Gastrocnemius medialis (tissue), 4 donors: ENCODE measurements at regions not wholly inside any gene's neighbourhood (a gene's known extent, or its start where the extent isn't known, plus 50 kb on each side); places are given as distances from the start of the nearest gene placed in this dataset.

ENCODE experiments used
- CTCF ChIP-seq, 5 experiments: fragments of 450-650 bp in 3 of 5; fragments of 200-600 bp in 2 of 5; sonication (generic) in 2 of 5; IDR thresholded peaks in 4 of 5; conservative IDR thresholded peaks in 1 of 5; 1 replicate in 4 of 5; 2 replicates in 1 of 5; pipeline ENCODE4 v1.5.1; 2016 to 2019; ENCODE audit warnings: antibody characterized with exemption in 5 of 5, mild to moderate bottlenecking in 3 of 5, moderate library complexity in 3 of 5
- POLR2A ChIP-seq, 2 donors: fragments of 450-650 bp; IDR thresholded peaks; one replicate each; pipeline ENCODE4 v1.6.1; 2017; ENCODE audit warnings: antibody characterized with exemption in 2 of 2, mild to moderate bottlenecking in 2 of 2, moderate library complexity in 2 of 2

GRCh38 chr14:55848964-55849363 is 269.0 kb downstream of the KTN1 start:
- TF ChIP-seq CTCF (IDR thresholded peaks at IDR 0.05 in 4 of 5, conservative IDR thresholded peaks at IDR 0.05 in 1 of 5) (no peak), POLR2A (IDR thresholded peaks at IDR 0.05) (no peak)
